Tongue (tissue), 1 donor: ENCODE measurements at regions not wholly inside any gene's neighbourhood (a gene's known extent, or its start where the extent isn't known, plus 50 kb on each side); places are given as distances from the start of the nearest gene placed in this dataset.
"Not testable (repeated sequence)": the region's sequence is repeated elsewhere in the genome, so short reads cannot be mapped to it uniquely, and the experiment has no call there.

ENCODE experiments used
- DNase-seq: peaks from one replicate; pipeline ENCODE4 v3.0.0-alpha.2; 2015

- no peak for DNase-seq
Observed at GRCh38 chr2:53356291-53356905, 411.2 kb upstream of the CHAC2 start.

GRCh38 chr2:53353135-53354114, 414.2 kb upstream of the CHAC2 start:
- DNase-seq: peak; percentile 6

GRCh38 chr2:53347269-53347668, 420.3 kb upstream of the CHAC2 start:
- no peak for DNase-seq

GRCh38 chr2:53342248-53342647, 425.4 kb upstream of the CHAC2 start:
- DNase-seq: no peak

- DNase-seq: peak; percentile 16
Observed at GRCh38 chr2:53334610-53335009, 433.0 kb upstream of the CHAC2 start.

GRCh38 chr2:53331667-53332066, 435.9 kb upstream of the CHAC2 start:
- DNase-seq: no peak

GRCh38 chr2:53317861-53318260, 449.7 kb upstream of the CHAC2 start:
- DNase-seq: no peak

- DNase-seq: no peak
Observed at GRCh38 chr2:53315149-53315548, 452.5 kb upstream of the CHAC2 start.

- DNase-seq: no peak
Observed at GRCh38 chr2:53314718-53315117, 452.9 kb upstream of the CHAC2 start.

GRCh38 chr2:53313644-53314043, 454.0 kb upstream of the CHAC2 start:
- not testable (repeated sequence) for DNase-seq

- no peak for DNase-seq
Observed at GRCh38 chr2:53312721-53313120, 454.9 kb upstream of the CHAC2 start.

- DNase-seq: no peak
Observed at GRCh38 chr2:53312181-53312580, 455.4 kb upstream of the CHAC2 start.

- DNase-seq: no peak
Observed at GRCh38 chr2:53303012-53303578, 464.5 kb upstream of the CHAC2 start.

- DNase-seq: no peak
Observed at GRCh38 chr2:53302455-53302854, 465.1 kb upstream of the CHAC2 start.

GRCh38 chr2:53289309-53290006, 478.1 kb upstream of the CHAC2 start:
- DNase-seq: no peak

- DNase-seq: no peak
Observed at GRCh38 chr2:53286345-53286744, 481.3 kb upstream of the CHAC2 start.

- DNase-seq: no peak
Observed at GRCh38 chr2:53275743-53276142, 491.9 kb upstream of the CHAC2 start.

- no peak for DNase-seq
Observed at GRCh38 chr2:53268626-53269025, 499.0 kb upstream of the CHAC2 start.

- no peak for DNase-seq
Observed at GRCh38 chr2:53268086-53268485, 499.5 kb upstream of the CHAC2 start.

GRCh38 chr2:53265544-53266299, 501.9 kb upstream of the CHAC2 start:
- DNase-seq: no peak

- no peak for DNase-seq
Observed at GRCh38 chr2:53260568-53260967, 507.0 kb upstream of the CHAC2 start.
